ENCODE measurements at regions not wholly inside any gene's neighbourhood (a gene's known extent, or its start where the extent isn't known, plus 50 kb on each side); places are given as distances from the start of the nearest gene placed in this dataset.

DNA sequence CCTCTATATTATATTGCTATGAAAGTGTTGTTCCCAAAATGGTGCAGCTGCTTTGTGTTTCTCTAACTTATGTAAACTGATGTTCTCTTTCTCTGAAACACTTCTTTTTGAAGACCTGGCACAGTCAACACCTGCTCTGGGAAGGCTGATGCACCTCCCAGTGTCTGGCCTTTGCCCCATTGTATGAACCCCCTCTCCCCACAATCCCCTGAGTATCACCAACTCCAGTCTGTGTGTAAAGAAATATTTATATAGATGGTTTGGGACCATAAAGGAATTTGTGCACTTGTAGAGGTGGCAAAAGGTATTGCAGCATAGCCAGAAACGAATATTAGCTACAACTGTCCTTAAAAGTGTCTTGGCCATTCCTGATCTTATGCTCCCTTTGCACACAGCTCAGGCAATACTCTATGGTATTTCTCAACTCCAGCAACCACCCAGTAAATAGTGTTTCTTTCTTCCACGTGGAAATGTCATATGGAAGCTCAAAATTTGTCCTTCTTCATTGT lies 365.2 kb upstream of the DDI1 start:
- no peak for TF ChIP-seq PAX8 (IDR thresholded peaks at IDR 0.05)
- TF ChIP-seq RAD21 (IDR thresholded peaks at IDR 0.05; ENCODE audit: insufficient read depth, low read depth, low read length): no peak
- TF ChIP-seq, protein P1, sequence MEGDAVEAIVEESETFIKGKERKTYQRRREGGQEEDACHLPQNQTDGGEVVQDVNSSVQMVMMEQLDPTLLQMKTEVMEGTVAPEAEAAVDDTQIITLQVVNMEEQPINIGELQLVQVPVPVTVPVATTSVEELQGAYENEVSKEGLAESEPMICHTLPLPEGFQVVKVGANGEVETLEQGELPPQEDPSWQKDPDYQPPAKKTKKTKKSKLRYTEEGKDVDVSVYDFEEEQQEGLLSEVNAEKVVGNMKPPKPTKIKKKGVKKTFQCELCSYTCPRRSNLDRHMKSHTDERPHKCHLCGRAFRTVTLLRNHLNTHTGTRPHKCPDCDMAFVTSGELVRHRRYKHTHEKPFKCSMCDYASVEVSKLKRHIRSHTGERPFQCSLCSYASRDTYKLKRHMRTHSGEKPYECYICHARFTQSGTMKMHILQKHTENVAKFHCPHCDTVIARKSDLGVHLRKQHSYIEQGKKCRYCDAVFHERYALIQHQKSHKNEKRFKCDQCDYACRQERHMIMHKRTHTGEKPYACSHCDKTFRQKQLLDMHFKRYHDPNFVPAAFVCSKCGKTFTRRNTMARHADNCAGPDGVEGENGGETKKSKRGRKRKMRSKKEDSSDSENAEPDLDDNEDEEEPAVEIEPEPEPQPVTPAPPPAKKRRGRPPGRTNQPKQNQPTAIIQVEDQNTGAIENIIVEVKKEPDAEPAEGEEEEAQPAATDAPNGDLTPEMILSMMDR (IDR thresholded peaks at IDR 0.05 in 2 of 3, conservative IDR thresholded peaks at IDR 0.05 in 1 of 3; ENCODE audit: control insufficient read depth in 2 of 3, extremely low read depth in 1 of 3, insufficient read depth in 1 of 3, low read depth in 3 of 3, low read length in 3 of 3): peak in 2 of 3 experiments; percentile 22 to 29; a peak in 2 of 6 replicates
- no peak for TF ChIP-seq NRF1 (conservative IDR thresholded peaks at IDR 0.05; ENCODE audit: low read depth, low read length)
- no peak for TF ChIP-seq E2F4 (IDR thresholded peaks at IDR 0.05; ENCODE audit: low read depth, low read length)
- TF ChIP-seq EP300 (IDR thresholded peaks at IDR 0.05; ENCODE audit: borderline replicate concordance in 1 of 2, control insufficient read depth in 1 of 2, low read depth in 2 of 2, low read length in 2 of 2): no peak
- TF ChIP-seq FOXM1 (IDR thresholded peaks at IDR 0.05; ENCODE audit: low read depth, low read length): no peak
- no peak for TF ChIP-seq GABPA (IDR thresholded peaks at IDR 0.05; ENCODE audit: low read depth)
- no peak for TF ChIP-seq ELK1 (IDR thresholded peaks at IDR 0.05; ENCODE audit: low read depth, low read length)
- TF ChIP-seq, protein P2, sequence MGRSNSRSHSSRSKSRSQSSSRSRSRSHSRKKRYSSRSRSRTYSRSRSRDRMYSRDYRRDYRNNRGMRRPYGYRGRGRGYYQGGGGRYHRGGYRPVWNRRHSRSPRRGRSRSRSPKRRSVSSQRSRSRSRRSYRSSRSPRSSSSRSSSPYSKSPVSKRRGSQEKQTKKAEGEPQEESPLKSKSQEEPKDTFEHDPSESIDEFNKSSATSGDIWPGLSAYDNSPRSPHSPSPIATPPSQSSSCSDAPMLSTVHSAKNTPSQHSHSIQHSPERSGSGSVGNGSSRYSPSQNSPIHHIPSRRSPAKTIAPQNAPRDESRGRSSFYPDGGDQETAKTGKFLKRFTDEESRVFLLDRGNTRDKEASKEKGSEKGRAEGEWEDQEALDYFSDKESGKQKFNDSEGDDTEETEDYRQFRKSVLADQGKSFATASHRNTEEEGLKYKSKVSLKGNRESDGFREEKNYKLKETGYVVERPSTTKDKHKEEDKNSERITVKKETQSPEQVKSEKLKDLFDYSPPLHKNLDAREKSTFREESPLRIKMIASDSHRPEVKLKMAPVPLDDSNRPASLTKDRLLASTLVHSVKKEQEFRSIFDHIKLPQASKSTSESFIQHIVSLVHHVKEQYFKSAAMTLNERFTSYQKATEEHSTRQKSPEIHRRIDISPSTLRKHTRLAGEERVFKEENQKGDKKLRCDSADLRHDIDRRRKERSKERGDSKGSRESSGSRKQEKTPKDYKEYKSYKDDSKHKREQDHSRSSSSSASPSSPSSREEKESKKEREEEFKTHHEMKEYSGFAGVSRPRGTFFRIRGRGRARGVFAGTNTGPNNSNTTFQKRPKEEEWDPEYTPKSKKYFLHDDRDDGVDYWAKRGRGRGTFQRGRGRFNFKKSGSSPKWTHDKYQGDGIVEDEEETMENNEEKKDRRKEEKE (IDR thresholded peaks at IDR 0.05): no peak
- no peak for TF ChIP-seq E4F1 (IDR thresholded peaks at IDR 0.05; ENCODE audit: borderline replicate concordance, partially characterized antibody)
- no peak for TF ChIP-seq RELA (IDR thresholded peaks at IDR 0.05; ENCODE audit: borderline replicate concordance, partially characterized antibody)
- TF ChIP-seq SIX5 (IDR thresholded peaks at IDR 0.05; ENCODE audit: low read depth, low read length, severe bottlenecking): no peak

All from GM12878 (cell line).